ENCODE measurements at regions not wholly inside any gene's neighbourhood (a gene's known extent, or its start where the extent isn't known, plus 50 kb on each side); places are given as distances from the start of the nearest gene placed in this dataset.
"Not testable (repeated sequence)": the region's sequence is repeated elsewhere in the genome, so short reads cannot be mapped to it uniquely, and the experiment has no call there.

DNA sequence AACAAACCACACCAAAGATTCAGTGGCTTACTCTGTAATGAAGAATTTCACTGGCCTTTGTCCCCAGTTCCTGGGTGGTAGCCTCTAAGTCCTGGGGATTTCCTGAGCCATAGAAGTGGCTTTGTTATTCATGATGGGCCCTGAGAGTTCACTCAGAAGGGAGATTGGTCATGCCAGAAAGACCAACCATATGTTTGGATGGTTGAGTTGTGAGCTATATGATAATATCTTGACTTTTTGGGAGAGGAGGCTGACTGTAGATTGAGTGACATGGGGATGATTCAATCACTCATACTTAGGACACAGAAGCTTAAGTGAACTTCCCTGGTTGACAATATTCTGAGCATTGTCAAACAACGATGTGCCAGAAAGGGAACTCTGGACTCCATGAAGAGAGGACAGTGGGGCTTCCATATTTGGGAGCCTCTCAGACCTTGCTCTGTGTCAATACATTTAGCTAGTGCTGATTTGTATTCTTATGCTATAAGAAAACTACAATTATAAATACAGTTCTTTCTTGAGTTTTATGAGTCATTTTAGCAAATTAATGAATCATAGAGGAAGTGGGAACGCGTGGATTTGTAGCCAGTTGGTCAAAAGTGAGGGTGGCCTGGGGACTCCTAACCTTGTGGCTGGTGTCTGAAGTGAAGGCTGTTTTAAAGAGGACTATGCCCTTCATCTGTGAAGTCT lies 392.0 kb downstream of the GBA3 start:
- DNase-seq (ENCODE audit: low spot score), result no peak

DNA sequence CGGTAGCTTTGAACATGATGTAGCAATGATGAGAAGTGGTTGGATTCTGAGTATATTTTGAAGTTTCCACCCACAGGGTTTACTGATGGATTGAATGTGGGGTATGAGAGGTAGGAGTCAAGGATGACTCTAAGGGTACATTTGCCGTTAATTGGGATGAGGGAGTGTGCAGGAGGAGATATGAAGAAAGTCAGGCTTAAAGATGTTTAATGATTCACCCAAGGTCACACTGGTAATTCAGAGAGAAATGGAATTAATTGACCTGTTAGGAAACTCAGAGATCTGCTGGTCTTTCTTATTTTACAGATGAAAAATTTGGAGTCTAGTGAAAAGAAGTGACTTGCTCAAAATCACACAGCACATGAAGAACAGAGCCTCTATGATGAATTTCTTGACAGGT lies 390.7 kb downstream of the GBA3 start:
- DNase-seq (ENCODE audit: low spot score), result no peak

DNA sequence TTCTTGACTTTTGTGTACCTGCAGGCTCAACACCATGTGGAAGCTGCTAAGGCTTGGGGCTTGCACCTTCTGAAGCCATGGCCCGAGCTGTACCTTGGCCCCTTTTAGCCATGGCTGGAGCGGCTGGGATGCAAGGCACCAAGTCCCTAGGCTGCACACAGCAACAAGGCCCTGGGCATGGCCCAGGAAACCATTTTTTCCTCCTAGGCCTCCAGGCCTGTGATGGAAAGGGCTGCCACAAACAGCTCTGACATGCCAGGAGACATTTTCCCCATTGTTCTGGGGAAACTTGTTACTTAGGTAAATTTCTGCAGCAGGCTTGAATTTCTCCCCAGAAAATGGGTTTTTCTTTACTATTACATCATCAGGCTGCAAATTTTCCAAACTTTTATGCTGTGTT lies 387.4 kb downstream of the GBA3 start:
- not testable (repeated sequence) for DNase-seq (ENCODE audit: low spot score)

DNA sequence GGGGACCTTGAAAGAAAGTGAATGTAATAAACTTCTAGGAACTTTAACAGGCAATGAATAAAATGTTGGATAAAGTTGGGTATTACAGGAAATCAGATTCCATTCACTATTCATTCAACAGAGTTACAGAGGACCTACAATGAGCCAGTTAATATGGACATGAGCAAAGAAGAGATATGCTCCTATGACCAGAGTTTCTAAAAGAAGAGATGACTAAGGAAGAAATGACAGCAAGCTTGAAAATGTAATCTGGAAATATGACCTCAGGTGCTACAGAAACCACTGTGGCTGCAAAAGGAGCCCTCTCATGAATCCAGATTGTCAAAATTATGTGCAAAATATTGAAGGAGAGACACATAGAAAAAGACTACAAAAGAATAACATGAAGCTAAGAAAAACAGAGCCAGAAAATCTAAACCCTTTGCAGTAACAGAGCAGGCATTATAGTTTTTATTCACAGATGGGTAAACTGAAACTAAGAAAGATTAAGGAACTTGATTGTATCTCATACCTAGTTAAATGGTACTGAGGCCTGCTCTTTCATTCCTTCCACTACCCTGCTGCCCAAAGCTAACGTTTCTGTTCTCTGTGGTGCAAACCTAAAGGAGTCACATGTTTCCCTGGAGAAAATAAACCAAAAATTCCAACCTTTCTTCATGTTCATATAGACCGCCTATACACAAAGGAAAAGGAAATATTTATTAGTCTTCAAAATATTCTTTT lies 378.3 kb downstream of the GBA3 start:
- no peak for DNase-seq (ENCODE audit: low spot score)

DNA sequence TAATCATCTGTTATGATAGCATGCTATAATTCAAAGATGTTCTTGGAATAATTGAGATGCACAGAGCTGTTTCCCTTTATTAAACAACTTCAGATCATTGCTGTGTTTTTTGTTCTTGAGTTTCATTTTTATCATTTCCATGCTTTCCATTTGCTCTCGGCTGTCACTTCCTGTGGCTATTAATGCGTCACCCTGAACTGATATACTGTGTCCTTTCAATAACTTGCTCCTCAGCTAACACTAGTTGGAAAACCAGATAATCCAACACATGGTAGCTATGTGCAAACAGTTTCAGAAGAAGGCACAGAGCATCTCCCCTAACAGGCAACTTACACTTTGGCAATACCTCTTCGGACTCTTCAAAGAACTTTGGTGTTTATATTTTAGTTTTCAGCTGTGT lies 376.0 kb downstream of the GBA3 start:
- no peak for DNase-seq (ENCODE audit: low spot score)

DNA sequence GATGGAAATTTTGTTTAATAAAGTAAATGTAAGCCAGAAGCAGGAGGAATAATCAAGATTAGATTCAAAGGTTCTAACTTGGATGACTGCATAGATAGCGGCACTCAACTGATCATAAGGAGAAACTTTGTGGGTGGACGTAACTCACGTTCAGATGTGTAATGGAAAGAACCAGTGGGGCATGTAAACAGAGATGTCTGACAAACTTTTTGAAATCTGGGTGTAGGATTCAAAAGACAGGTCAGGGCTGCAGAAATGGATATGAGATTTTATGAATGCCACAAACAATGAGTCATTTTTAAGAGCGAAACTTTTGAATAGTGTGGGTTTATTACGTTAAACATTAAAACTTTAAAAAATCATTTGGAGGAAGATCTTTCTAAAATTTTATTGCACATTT lies 375.6 kb downstream of the GBA3 start:
- no peak for DNase-seq (ENCODE audit: low spot score)

DNA sequence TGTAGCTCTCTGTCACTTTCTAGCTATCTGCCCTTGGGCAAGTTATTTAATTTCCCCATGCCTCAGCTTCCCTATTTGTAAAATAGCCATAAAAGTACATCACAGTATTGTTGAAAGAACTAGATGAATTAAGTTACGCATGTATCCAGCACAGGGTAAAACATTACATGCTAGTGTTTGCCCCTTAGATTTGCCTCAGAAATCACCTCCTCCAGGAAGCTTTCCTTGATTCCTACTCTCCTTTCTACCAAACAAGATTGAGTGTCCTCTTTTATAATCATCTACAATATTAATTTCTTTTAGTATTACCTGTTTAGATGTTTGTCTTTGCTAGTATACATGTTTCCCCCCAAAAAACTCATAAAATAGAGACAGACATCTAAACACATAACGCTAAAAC lies 369.5 kb downstream of the GBA3 start:
- DNase-seq (ENCODE audit: low spot score), result no peak

DNA sequence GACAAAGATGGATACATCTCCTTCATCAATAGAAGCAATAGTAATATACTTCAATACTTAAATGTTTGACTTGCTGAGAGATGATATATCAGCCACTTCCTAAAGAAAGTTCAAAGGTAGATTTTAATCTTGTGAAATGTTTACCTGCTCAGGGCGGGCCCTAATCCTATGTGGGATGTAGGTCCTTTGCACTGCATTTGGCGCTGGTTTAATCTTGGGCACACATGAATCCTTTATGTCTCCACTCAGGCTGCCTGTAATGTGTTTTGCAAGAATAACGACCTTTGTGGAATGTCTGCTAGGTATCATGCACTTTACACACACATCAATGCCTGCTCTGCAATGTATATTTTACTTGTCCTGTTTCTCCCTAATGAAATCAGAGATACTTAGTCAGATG lies 368.7 kb downstream of the GBA3 start:
- DNase-seq (ENCODE audit: low spot score), result no peak

DNA sequence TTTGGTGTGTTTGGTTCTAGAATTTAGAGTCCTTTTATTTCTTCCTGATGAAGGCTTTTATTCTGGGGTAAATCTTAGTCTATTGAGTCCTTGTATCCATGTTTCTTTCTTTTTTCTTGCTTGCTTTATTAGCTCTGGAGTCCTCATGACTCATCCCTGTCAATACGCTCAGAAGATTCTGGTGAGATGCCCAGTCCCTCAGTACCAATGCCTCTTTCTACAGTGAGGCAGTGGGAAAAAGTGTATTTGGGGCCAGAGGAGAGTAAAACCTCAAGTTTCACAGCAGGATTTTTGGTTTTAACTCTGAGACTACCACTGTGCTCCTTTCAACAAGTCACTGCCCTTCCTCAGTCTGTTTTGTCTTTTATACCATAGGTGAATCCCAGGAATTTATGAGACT lies 368.0 kb downstream of the GBA3 start:
- DNase-seq (ENCODE audit: low spot score), result peak; percentile 33

DNA sequence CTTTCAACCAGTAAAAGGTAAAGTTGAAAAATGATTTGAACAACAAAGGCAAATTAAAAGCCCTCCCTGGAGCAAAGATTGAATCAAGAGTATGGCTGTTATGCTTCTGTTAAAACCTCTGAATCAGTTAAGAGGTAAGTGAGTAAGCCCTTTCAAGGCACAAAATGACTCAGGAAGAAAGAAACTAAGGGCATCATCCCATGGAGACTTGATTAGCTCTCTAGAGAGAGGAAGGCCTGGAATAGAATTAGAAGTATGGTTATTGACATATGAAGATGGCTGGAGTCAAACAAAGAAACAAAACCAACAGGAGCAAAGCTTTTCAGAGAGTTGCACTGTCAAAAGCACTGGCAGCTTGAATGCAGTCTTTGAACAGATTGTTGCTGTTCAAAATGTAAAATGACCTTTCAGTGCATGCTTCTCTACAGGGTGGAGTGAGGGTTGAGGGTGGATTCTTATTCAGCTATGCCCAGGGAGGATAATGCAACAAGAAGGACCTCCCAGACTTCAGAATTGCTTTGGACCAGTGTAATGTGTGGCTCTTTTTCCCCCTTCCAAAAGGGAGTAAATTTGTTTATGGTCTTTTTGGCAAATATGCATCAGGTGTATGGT lies 365.5 kb downstream of the GBA3 start:
- no peak for DNase-seq (ENCODE audit: low spot score)

DNA sequence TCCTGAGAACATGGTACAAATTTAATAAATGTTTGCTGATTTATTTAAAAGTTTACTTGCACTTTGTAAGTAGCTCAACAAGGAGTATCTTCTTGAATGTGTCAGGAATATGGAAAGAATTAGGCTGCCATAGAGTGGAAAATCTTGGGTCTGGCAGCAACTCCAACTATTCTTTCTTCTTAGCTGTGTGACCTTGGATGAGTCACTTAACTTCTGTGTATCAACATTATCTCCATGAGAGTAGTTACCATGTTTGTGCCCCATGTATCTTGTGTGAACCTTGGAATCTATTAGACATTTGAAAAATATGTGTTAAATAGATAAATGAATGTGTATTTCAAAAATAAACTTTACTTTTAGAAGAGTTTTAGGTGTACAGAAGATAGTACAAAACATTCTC lies 348.8 kb downstream of the GBA3 start:
- no peak for DNase-seq (ENCODE audit: low spot score)

DNA sequence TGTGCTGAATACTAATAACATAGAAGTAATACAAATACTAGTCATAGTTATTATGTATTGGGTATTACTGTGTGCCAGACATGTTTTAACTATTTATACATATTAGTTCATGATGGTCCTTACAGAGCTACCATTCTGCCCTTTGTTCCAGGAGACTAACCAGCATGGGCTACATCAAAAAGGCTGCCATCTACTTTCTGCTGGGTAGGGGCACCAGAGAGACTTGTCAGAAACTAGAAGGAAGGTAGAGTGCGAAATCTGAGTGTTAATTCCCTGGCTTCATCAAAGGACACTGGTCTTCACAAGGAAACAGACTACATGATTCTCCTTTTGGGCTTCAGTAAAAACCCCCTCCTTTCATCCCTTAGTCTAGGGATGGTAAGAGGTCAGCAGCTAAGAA lies 347.8 kb downstream of the GBA3 start:
- no peak for DNase-seq (ENCODE audit: low spot score)

DNA sequence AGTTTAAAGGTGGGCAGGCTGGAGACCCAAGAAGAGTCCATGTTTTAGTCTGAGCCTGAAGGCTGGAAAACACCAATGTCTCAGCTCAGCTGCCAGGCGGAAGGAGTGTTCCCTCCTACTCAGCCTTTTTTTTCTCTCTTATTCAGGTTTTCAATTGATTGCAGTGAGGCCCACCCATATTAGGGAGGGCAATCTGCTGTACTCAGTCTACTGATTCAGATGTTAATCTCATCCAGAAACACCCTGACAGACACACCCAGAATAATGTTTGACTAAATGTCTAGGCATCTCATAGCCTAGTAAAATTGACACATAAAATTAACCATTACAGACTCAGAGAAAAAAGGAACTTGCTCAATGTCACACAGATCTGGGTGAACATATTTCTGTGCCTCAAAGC lies 347.1 kb downstream of the GBA3 start:
- DNase-seq (ENCODE audit: low spot score), result no peak

DNA sequence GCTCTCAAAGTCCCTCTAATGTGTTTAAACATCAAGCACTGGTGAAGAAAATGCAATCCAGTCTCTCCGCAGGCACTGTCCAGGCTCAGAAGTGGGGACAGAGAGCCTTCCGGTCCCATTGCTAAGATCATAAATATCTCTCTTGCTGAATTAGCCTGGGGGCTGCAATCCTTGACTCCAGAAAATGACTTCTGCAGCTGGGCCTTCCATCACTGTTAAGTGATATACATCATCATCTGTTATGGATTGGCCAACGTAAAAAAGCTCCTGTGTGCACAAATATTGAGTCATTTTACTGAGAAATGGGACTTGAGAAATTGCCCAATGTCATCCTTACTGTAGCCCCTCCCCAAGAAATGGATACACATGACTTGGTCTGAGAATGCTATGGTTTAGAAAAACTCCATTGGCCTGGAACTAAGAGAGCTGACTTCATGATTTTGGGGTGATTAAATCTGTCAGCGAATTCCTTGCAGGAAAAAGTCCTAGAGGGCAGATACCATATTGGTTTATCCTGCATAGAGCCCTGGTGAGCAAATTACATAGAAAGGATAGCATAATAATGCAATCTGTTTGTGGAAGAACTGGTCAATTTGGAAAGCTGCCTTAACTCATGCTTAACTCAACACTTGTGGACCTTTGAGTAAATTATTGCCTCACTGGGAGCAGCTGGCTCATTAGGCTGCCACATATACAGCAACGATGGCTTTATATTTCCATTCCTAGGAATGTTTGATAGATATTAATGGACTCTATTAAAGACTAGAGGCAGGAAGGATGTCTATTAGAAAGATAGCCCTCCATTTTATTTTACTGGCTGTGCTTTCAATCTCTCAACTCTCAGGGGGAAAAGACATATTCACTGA lies 346.1 kb downstream of the GBA3 start:
- no peak for DNase-seq (ENCODE audit: low spot score)

DNA sequence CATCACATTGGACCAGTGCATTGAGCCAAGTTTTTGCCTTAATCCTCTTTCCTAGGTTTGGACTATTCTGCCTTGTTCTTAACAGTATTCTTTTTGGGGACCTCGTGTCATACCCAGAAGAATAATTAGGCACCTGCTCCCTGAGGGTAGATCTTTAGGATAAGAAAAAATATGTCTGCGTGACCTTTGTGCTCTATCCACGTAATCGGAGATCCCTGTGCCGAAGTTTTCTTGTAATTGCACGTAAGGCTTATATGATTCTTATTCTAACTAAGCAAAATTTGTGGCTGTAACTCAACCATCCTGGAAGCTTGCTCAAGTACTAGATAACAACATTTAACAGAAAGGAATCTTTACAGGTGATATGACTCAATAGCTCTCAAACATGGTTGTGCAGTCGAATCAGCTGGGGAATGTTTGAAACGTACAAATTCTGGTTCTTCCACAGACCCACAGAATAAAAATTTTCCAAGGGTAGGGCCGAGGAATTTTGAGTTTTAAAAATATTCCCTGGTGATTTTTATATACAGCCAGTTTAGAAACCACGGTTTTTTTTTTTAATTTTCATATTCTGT lies 344.3 kb downstream of the GBA3 start:
- no peak for DNase-seq (ENCODE audit: low spot score)

DNA sequence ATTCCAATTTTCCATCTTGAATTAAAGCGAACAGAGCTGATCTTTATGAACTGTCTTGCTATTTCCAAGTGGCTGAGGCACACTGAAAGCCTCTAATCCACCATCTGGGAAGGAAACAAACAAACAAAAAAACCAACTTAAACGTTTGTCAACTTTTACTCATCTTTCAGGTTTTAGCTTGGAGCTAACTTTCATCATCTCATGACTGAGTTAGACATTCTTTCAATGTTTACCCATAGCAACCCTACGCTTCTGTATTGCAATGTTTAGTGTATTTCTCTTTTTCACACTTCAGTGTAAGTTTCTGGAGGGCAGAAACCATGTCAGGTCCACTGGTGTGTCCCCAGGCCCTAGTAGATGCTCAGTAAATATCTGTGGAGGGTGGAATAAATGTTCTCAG lies 343.8 kb downstream of the GBA3 start:
- DNase-seq (ENCODE audit: low spot score), result no peak

DNA sequence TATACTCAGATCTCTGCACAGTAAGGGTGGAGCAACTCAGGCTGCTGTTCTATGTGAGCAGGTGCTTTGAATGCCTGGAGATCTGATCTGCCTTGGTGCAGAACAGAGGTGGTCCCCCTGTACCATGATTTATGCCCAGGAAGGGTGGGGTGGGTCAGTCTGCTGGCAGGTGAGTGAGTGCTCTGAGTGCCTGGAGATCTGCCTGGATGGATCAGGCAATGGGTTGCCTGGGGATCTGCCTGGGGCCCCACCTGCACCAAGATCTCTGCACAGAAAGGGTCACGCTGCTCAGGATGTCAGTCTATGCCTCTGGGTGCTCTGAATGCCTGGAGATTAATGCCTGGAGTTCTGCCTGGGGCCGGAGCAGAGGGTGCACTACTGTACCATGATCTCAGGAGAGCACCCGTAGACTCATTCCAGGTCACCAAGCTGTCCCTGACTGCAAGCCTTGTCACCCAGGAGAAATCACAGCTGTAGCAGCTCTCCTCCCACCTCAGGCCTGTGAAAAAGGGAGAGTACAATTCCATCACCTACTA lies 342.9 kb downstream of the GBA3 start:
- DNase-seq (ENCODE audit: low spot score), result no peak

DNA sequence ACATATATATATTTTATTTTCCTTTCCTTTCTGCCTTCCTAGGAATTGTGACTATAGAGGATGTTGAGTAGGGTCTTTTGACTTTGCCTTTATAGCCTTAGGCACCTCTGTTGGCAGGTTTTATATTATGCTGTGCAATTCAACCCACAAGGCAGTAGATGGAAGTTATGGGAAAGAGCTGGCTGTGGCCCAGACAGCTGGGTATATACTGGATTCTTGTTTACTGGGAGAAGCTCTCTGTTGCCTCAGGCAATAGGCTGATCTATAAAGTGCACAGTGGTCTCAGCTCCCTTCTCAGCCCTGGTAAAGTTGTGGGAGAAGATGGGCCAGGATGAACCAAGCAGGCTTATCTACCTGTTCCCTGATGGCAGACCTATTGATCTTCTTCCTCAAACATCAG lies 342.0 kb downstream of the GBA3 start:
- no peak for DNase-seq (ENCODE audit: low spot score)

DNA sequence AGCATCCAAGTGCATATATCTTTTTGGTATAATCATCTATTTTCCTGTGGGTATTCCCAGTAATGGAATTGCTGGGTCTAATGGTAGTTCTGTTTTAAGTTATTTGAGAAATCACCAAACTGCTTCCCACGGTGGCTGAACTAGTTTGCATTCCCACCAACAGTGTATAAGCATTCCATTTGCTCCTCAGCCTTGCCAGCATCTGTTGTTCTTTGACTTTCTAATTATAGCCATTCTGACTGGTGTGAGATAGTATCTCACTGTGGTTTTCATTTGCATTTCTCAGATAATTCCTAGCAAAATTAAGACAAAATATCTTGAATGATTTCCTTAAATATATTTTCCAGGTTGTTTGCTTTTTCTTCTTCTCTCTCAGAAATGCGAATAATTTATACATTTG lies 341.1 kb downstream of the GBA3 start:
- DNase-seq (ENCODE audit: low spot score), result no peak

DNA sequence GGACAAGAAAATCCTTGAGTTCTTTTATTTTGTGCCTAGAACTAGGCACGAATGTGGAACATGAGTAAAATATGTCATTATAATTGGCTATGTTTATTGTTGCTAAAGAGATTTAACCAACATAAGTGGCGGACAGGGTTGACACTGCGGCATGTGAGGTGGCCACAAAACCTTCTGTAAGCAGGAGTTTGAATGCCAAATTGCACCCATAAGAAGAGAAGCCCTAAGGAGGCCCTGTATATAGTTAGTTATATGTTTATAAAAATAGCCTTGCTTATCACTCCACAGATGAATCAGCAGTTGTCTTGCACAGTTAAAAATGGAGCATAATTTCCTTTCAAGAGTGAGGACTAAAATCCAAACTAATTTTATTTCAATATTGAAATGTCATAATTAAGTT lies 336.1 kb downstream of the GBA3 start:
- DNase-seq (ENCODE audit: low spot score), result no peak

DNA sequence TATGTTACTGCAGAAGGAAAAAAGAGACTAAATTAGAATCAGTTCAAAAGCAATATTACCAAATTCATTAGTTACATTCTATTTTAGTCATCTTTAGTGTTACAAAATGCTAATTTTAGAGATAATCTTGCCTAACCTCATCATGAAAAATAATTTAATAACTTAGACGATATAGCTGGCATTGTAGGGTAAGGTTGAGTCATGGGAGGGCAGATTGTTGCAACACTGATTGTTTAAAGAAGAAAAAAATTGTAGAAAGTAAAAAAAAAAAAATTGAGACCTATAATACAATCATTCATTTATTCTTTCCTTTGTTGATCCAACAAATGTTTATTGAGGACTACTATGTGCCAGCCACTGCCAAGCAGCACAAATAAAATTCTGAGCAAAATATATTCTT lies 330.9 kb downstream of the GBA3 start:
- DNase-seq (ENCODE audit: low spot score), result no peak

DNA sequence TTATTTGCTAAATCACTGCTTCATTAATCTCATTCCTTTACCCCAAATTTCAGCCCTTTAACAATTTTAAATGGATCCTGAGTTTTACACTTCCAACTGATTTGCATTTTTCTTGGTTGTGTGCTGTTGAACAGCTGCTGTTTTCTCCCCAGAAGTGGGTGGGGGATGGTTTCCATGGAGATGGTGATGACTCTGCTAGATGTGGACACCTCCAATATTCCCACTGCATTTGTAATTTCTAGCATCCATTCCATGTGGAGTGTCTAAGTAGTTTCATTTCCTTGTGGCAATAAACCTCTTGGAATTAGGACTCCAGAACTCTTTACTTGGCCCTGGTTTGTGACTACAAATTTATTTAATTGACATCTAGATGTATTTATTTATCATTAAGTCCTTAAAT lies 330.4 kb downstream of the GBA3 start:
- peak; percentile 18 for DNase-seq (ENCODE audit: low spot score)
